Breast epithelium (tissue), 3 donors: ENCODE measurements at regions not wholly inside any gene's neighbourhood (a gene's known extent, or its start where the extent isn't known, plus 50 kb on each side); places are given as distances from the start of the nearest gene placed in this dataset.

Source experiments
- POLR2A ChIP-seq: fragments of 450-650 bp; IDR thresholded peaks from one replicate; pipeline ENCODE4 v1.6.1; 2016; ENCODE audit warnings: antibody characterized with exemption, mild to moderate bottlenecking, moderate library complexity
- POLR2AphosphoS5 ChIP-seq, 3 donors: sonication (generic); formaldehyde crosslinking; IDR thresholded peaks; one replicate each; pipeline ENCODE4 v1.6.1; 2017; ENCODE audit warnings: antibody characterized with exemption in 3 of 3
- TF ChIP-seq, protein P1 (sequence below), 3 donors: fragments of 450-650 bp; IDR thresholded peaks; one replicate each; pipeline ENCODE4 v1.5.1; 2016 to 2017; ENCODE audit warnings: antibody characterized with exemption in 3 of 3, mild to moderate bottlenecking in 3 of 3, moderate library complexity in 3 of 3

DNA sequence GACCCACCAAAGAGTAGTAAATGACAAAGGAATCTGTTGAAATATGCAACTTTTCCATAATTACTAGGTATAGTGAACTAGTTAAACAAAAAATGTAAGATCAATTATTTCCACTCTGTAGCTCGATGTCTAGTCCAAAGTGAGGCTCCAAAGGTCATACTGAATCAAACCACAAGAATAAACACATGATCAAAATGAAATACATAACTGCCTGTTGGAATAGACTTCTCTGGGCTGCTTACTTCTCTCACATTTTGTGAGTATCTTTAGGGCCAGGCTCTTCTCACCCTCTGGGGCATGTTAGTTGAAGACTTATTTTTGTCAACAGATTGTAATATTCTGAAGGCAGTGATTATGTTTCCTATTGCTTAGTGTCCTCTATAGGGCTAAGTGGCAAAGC lies 103.7 kb upstream of the TMEM170B start:
- TF ChIP-seq, protein P1, sequence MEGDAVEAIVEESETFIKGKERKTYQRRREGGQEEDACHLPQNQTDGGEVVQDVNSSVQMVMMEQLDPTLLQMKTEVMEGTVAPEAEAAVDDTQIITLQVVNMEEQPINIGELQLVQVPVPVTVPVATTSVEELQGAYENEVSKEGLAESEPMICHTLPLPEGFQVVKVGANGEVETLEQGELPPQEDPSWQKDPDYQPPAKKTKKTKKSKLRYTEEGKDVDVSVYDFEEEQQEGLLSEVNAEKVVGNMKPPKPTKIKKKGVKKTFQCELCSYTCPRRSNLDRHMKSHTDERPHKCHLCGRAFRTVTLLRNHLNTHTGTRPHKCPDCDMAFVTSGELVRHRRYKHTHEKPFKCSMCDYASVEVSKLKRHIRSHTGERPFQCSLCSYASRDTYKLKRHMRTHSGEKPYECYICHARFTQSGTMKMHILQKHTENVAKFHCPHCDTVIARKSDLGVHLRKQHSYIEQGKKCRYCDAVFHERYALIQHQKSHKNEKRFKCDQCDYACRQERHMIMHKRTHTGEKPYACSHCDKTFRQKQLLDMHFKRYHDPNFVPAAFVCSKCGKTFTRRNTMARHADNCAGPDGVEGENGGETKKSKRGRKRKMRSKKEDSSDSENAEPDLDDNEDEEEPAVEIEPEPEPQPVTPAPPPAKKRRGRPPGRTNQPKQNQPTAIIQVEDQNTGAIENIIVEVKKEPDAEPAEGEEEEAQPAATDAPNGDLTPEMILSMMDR (IDR thresholded peaks at IDR 0.05): no peak
- TF ChIP-seq POLR2AphosphoS5 (IDR thresholded peaks at IDR 0.05): no peak
- TF ChIP-seq POLR2A: no peak
